Smooth muscle cell (in vitro differentiated cells): ENCODE measurements at regions not wholly inside any gene's neighbourhood (a gene's known extent, or its start where the extent isn't known, plus 50 kb on each side); places are given as distances from the start of the nearest gene placed in this dataset.
"Not testable (repeated sequence)": the region's sequence is repeated elsewhere in the genome, so short reads cannot be mapped to it uniquely, and the experiment has no call there.

Experiments
- DNase-seq: peaks from one replicate; lab custom pipeline; 2025; ENCODE audit not compliant: unreplicated experiment; lab: John Stamatoyannopoulos, UW
- H2AFZ ChIP-seq: fragments of 200-600 bp; sonication (generic); 2 replicates; pipeline ENCODE4 v1.6.0; 2016; ENCODE audit warnings: antibody characterized with exemption, low read depth, mild to moderate bottlenecking
- H3F3A ChIP-seq: fragments of 200-600 bp; sonication (generic); 2 replicates; pipeline ENCODE4 v1.6.0; 2017; ENCODE audit warnings: antibody characterized with exemption, low read depth
- H3K27ac ChIP-seq: fragments of 200-600 bp; sonication (generic); 2 replicates; pipeline ENCODE4 v1.5.1; 2016; ENCODE audit warnings: low read depth, mild to moderate bottlenecking
- H3K27me3 ChIP-seq: fragments of 200-600 bp; sonication (generic); 2 replicates; pipeline ENCODE4 v1.6.1; 2016; ENCODE audit warnings: low read depth, mild to moderate bottlenecking
- H3K36me3 ChIP-seq: fragments of 200-600 bp; sonication (generic); 2 replicates; pipeline ENCODE4 v1.5.1; 2016; ENCODE audit warnings: low read depth
- H3K4me1 ChIP-seq: fragments of 200-600 bp; sonication (generic); 2 replicates; pipeline ENCODE4 v1.5.1; 2016; ENCODE audit warnings: low read depth
- H3K4me2 ChIP-seq: fragments of 200-600 bp; sonication (generic); 2 replicates; pipeline ENCODE4 v1.6.0; 2016; ENCODE audit warnings: mild to moderate bottlenecking
- H3K4me3 ChIP-seq: fragments of 200-600 bp; sonication (generic); 2 replicates; pipeline ENCODE4 v1.5.1; 2016; ENCODE audit warnings: mild to moderate bottlenecking
- H3K79me2 ChIP-seq: fragments of 200-600 bp; sonication (generic); 2 replicates; pipeline ENCODE4 v1.6.0; 2016; ENCODE audit warnings: low read depth, mild to moderate bottlenecking
- H3K9ac ChIP-seq: fragments of 200-600 bp; sonication (generic); 2 replicates; pipeline ENCODE4 v1.6.0; 2016; ENCODE audit warnings: low read depth
- H3K9me3 ChIP-seq: fragments of 200-600 bp; sonication (generic); replicated peaks from 2 replicates; pipeline ENCODE4 v1.5.1; 2016; ENCODE audit warnings: low read depth
- H4K20me1 ChIP-seq: fragments of 200-600 bp; sonication (generic); 2 replicates; pipeline ENCODE4 v1.6.0; 2016; ENCODE audit warnings: low read depth
- CTCF ChIP-seq: fragments of 200-600 bp; sonication (generic); IDR thresholded peaks from 2 replicates; pipeline ENCODE4 v1.5.1; 2017; ENCODE audit warnings: borderline replicate concordance, mild to moderate bottlenecking, antibody characterized with exemption; ENCODE audit not compliant: insufficient read depth, poor library complexity, severe bottlenecking
- WGBS: methylation state at CpG from one replicate; pipeline ENCODE4 v1.1.7; 2016; ENCODE audit warnings: low lambda C conversion rate; 5-methylcytosine and 5-hydroxymethylcytosine counted together

- no peak for TF ChIP-seq CTCF
- Histone ChIP-seq H3K9me3 (no peaks in the 10 kb centered on the region), H2AFZ (no peak overlapping the region), H4K20me1 (no peaks in the 10 kb centered on the region), H3K79me2 (no peaks in the 10 kb centered on the region), H3K27ac (no peak overlapping the region), H3K27me3 (no peaks in the 10 kb centered on the region), H3K36me3 (no peaks in the 10 kb centered on the region), H3K4me2 (no peak overlapping the region), H3F3A (no peaks in the 10 kb centered on the region), H3K4me1 (no peaks in the 10 kb centered on the region), H3K9ac (no peak overlapping the region), H3K4me3 (no peak overlapping the region)
- DNase-seq, result no peak
- 77% methylated on average over 1 of the region's 1 CpG for WGBS
These were observed 89.1 kb upstream of the SLC35F3 start for GRCh38 chr1:233815357-233815756.

GRCh38 chr1:233815865-233816264 lies 88.6 kb upstream of the SLC35F3 start:
- WGBS, result 73% methylated on average over 3 of the region's 3 CpGs
- H3K27me3 ChIP-seq, result no peaks in the 10 kb centered on the region
- H3K9me3 ChIP-seq, result no peaks in the 10 kb centered on the region
- H3K4me3 ChIP-seq, result no peak overlapping the region
- H3F3A ChIP-seq, result no peaks in the 10 kb centered on the region
- no peaks in the 10 kb centered on the region for H3K4me1 ChIP-seq
- no peak for TF ChIP-seq CTCF
- H3K79me2 ChIP-seq, result no peaks in the 10 kb centered on the region
- no peak overlapping the region for H3K27ac ChIP-seq
- no peaks in the 10 kb centered on the region for H3K36me3 ChIP-seq
- H3K9ac ChIP-seq, result no peak overlapping the region
- no peak for DNase-seq
- H4K20me1 ChIP-seq, result no peaks in the 10 kb centered on the region
- H2AFZ ChIP-seq, result no peak overlapping the region
- H3K4me2 ChIP-seq, result no peak overlapping the region

GRCh38 chr1:233816348-233816747 lies 88.1 kb upstream of the SLC35F3 start:
- WGBS, result 80% methylated on average over 2 of the region's 2 CpGs
- no peak overlapping the region for H3K27ac ChIP-seq
- H2AFZ ChIP-seq, result no peak overlapping the region
- H3K36me3 ChIP-seq, result no peaks in the 10 kb centered on the region
- no peaks in the 10 kb centered on the region for H3K79me2 ChIP-seq
- no peak for DNase-seq
- TF ChIP-seq CTCF, result no peak
- H4K20me1 ChIP-seq, result no peaks in the 10 kb centered on the region
- no peaks in the 10 kb centered on the region for H3K4me1 ChIP-seq
- no peaks in the 10 kb centered on the region for H3F3A ChIP-seq
- H3K4me2 ChIP-seq, result no peak overlapping the region
- no peaks in the 10 kb centered on the region for H3K9me3 ChIP-seq
- H3K27me3 ChIP-seq, result no peaks in the 10 kb centered on the region
- no peak overlapping the region for H3K9ac ChIP-seq
- no peak overlapping the region for H3K4me3 ChIP-seq

- Histone ChIP-seq H4K20me1 (no peaks in the 10 kb centered on the region), H3K4me1 (no peaks in the 10 kb centered on the region), H3K27me3 (no peaks in the 10 kb centered on the region), H3K79me2 (no peaks in the 10 kb centered on the region), H3K9me3 (no peaks in the 10 kb centered on the region), H3F3A (no peaks in the 10 kb centered on the region), H3K4me2 (no peak overlapping the region), H3K36me3 (no peaks in the 10 kb centered on the region), H3K4me3 (no peak overlapping the region), H3K9ac (no peak overlapping the region), H3K27ac (no peak overlapping the region), H2AFZ (no peak overlapping the region)
- no peak for TF ChIP-seq CTCF
- no peak for DNase-seq
- 75% methylated on average over 1 of the region's 1 CpG for WGBS
These were observed 85.4 kb upstream of the SLC35F3 start for GRCh38 chr1:233819042-233819441.

- not testable (repeated sequence) for H3K27ac ChIP-seq, H3K79me2 ChIP-seq, H3F3A ChIP-seq, H3K4me2 ChIP-seq, DNase-seq, H3K27me3 ChIP-seq, H3K4me1 ChIP-seq, H4K20me1 ChIP-seq, H3K36me3 ChIP-seq, H2AFZ ChIP-seq, H3K9me3 ChIP-seq, H3K9ac ChIP-seq, H3K4me3 ChIP-seq
- 91% methylated on average over 2 of the region's 2 CpGs for WGBS
These were observed 80.3 kb upstream of the SLC35F3 start for GRCh38 chr1:233824179-233824578.

- not testable (repeated sequence) for H3K4me3 ChIP-seq, H3K4me2 ChIP-seq, H4K20me1 ChIP-seq, H3K79me2 ChIP-seq, H3K36me3 ChIP-seq, H3K4me1 ChIP-seq, H3K9ac ChIP-seq, DNase-seq, H3K27me3 ChIP-seq, H3K27ac ChIP-seq, H3K9me3 ChIP-seq, H3F3A ChIP-seq, H2AFZ ChIP-seq
- 83% methylated on average over 2 of the region's 2 CpGs for WGBS
These were observed 76.5 kb upstream of the SLC35F3 start for GRCh38 chr1:233827937-233828336.
